ENCODE measurements at regions not wholly inside any gene's neighbourhood (a gene's known extent, or its start where the extent isn't known, plus 50 kb on each side); places are given as distances from the start of the nearest gene placed in this dataset.

GRCh38 chr20:10724449-10725173, 50.8 kb upstream of the JAG1 start:
- no peak overlapping the region for H3K4ac ChIP-seq (ENCODE audit: low read depth in 1 of 2, low read length in 2 of 2)
- no peak overlapping the region for H3K4me2 ChIP-seq (ENCODE audit: low read length, poor library complexity, severe bottlenecking)
- H2BK120ac ChIP-seq (ENCODE audit: low read depth, low read length) = no peak overlapping the region
- H3K27me3 ChIP-seq (ENCODE audit: control insufficient read depth in 1 of 2, insufficient read depth in 1 of 2, low read length in 2 of 2) = no peaks in the 10 kb centered on the region
- H2BK15ac ChIP-seq (ENCODE audit: low read depth, poor library complexity, severe bottlenecking) = no peak overlapping the region
- no peak overlapping the region for H4K91ac ChIP-seq (ENCODE audit: low read length)
- H3K23ac ChIP-seq (ENCODE audit: low read length in 2 of 2) = no peak overlapping the region
- no peaks in the 10 kb centered on the region for H3K36me3 ChIP-seq (ENCODE audit: control insufficient read depth in 1 of 2, insufficient read depth in 2 of 2, low read depth in 1 of 2, low read length in 2 of 2)
- no peak overlapping the region for H2BK12ac ChIP-seq (ENCODE audit: low read length in 2 of 2)
- no peak overlapping the region for H3K27ac ChIP-seq (ENCODE audit: low read length, poor library complexity, severe bottlenecking)
- WGBS = 97% methylated on average over 6 of the region's 6 CpGs
- no peak overlapping the region for H2BK5ac ChIP-seq (ENCODE audit: low read depth, low read length, poor library complexity, severe bottlenecking)
- H4K8ac ChIP-seq (ENCODE audit: low read length) = no peak overlapping the region
- no peak overlapping the region for H2AK5ac ChIP-seq (ENCODE audit: low read length, severe bottlenecking)
- no peak overlapping the region for H2AFZ ChIP-seq (ENCODE audit: low read depth, low read length)
- H3K9ac ChIP-seq (ENCODE audit: low read length) = no peak overlapping the region
- no peaks in the 10 kb centered on the region for H3K79me1 ChIP-seq (replicated peaks; ENCODE audit: low read length, poor library complexity, severe bottlenecking)
- no peak overlapping the region for H3K14ac ChIP-seq (ENCODE audit: low read length in 2 of 2)
- no peaks in the 10 kb centered on the region for H3K4me1 ChIP-seq (ENCODE audit: control insufficient read depth, insufficient read depth, low read depth, low read length)
- no peak for DNase-seq
- H3K4me3 ChIP-seq (ENCODE audit: insufficient read depth in 1 of 2, low read depth in 1 of 2, low read length in 2 of 2) = no peak overlapping the region
- no peaks in the 10 kb centered on the region for H3K9me3 ChIP-seq (ENCODE audit: control insufficient read depth, low read length)
- no peak overlapping the region for H3K18ac ChIP-seq (ENCODE audit: low read depth in 1 of 2, low read length in 2 of 2)

GRCh38 chr20:10728873-10729670, 55.3 kb upstream of the JAG1 start:
- H3K9me3 ChIP-seq (ENCODE audit: control insufficient read depth, low read length) = no peaks in the 10 kb centered on the region
- no peak overlapping the region for H2BK5ac ChIP-seq (ENCODE audit: low read depth, low read length, poor library complexity, severe bottlenecking)
- H3K79me1 ChIP-seq (replicated peaks; ENCODE audit: low read length, poor library complexity, severe bottlenecking) = no peaks in the 10 kb centered on the region
- H3K23ac ChIP-seq (ENCODE audit: low read length in 2 of 2) = no peak overlapping the region
- no peak for DNase-seq
- WGBS = 72% methylated on average over 6 of the region's 8 CpGs
- H2BK12ac ChIP-seq (ENCODE audit: low read length in 2 of 2) = no peak overlapping the region
- no peak overlapping the region for H4K8ac ChIP-seq (ENCODE audit: low read length)
- H3K4me2 ChIP-seq (ENCODE audit: low read length, poor library complexity, severe bottlenecking) = no peak overlapping the region
- no peaks in the 10 kb centered on the region for H3K36me3 ChIP-seq (ENCODE audit: control insufficient read depth in 1 of 2, insufficient read depth in 2 of 2, low read depth in 1 of 2, low read length in 2 of 2)
- no peak overlapping the region for H2BK15ac ChIP-seq (ENCODE audit: low read depth, poor library complexity, severe bottlenecking)
- no peak overlapping the region for H3K9ac ChIP-seq (ENCODE audit: low read length)
- no peak overlapping the region for H2BK120ac ChIP-seq (ENCODE audit: low read depth, low read length)
- H3K18ac ChIP-seq (ENCODE audit: low read depth in 1 of 2, low read length in 2 of 2) = no peak overlapping the region
- no peak overlapping the region for H2AFZ ChIP-seq (ENCODE audit: low read depth, low read length)
- no peak overlapping the region for H3K4me3 ChIP-seq (ENCODE audit: insufficient read depth in 1 of 2, low read depth in 1 of 2, low read length in 2 of 2)
- no peak overlapping the region for H2AK5ac ChIP-seq (ENCODE audit: low read length, severe bottlenecking)
- H3K27me3 ChIP-seq (ENCODE audit: control insufficient read depth in 1 of 2, insufficient read depth in 1 of 2, low read length in 2 of 2) = no peaks in the 10 kb centered on the region
- H4K91ac ChIP-seq (ENCODE audit: low read length) = no peak overlapping the region
- H3K4me1 ChIP-seq (ENCODE audit: control insufficient read depth, insufficient read depth, low read depth, low read length) = peaks cover 2% of the 10 kb centered on the region
- H3K4ac ChIP-seq (ENCODE audit: low read depth in 1 of 2, low read length in 2 of 2) = no peak overlapping the region
- no peak overlapping the region for H3K14ac ChIP-seq (ENCODE audit: low read length in 2 of 2)
- no peak overlapping the region for H3K27ac ChIP-seq (ENCODE audit: low read length, poor library complexity, severe bottlenecking)

GRCh38 chr20:10729785-10730184, 56.0 kb upstream of the JAG1 start:
- Histone ChIP-seq H3K23ac (ENCODE audit: low read length in 2 of 2) (no peak overlapping the region), H3K4me1 (ENCODE audit: control insufficient read depth, insufficient read depth, low read depth, low read length) (peaks cover 2% of the 10 kb centered on the region), H3K4me3 (ENCODE audit: insufficient read depth in 1 of 2, low read depth in 1 of 2, low read length in 2 of 2) (no peak overlapping the region), H3K18ac (ENCODE audit: low read depth in 1 of 2, low read length in 2 of 2) (no peak overlapping the region), H3K4ac (ENCODE audit: low read depth in 1 of 2, low read length in 2 of 2) (no peak overlapping the region), H2AFZ (ENCODE audit: low read depth, low read length) (no peak overlapping the region), H4K91ac (ENCODE audit: low read length) (no peak overlapping the region), H2BK15ac (ENCODE audit: low read depth, poor library complexity, severe bottlenecking) (no peak overlapping the region), H2AK5ac (ENCODE audit: low read length, severe bottlenecking) (no peak overlapping the region), H2BK5ac (ENCODE audit: low read depth, low read length, poor library complexity, severe bottlenecking) (no peak overlapping the region), H3K27ac (ENCODE audit: low read length, poor library complexity, severe bottlenecking) (no peak overlapping the region), H4K8ac (ENCODE audit: low read length) (no peak overlapping the region), H3K9me3 (ENCODE audit: control insufficient read depth, low read length) (no peaks in the 10 kb centered on the region), H3K27me3 (ENCODE audit: control insufficient read depth in 1 of 2, insufficient read depth in 1 of 2, low read length in 2 of 2) (no peaks in the 10 kb centered on the region), H2BK12ac (ENCODE audit: low read length in 2 of 2) (no peak overlapping the region), H2BK120ac (ENCODE audit: low read depth, low read length) (no peak overlapping the region), H3K9ac (ENCODE audit: low read length) (no peak overlapping the region), H3K4me2 (ENCODE audit: low read length, poor library complexity, severe bottlenecking) (no peak overlapping the region), H3K36me3 (ENCODE audit: control insufficient read depth in 1 of 2, insufficient read depth in 2 of 2, low read depth in 1 of 2, low read length in 2 of 2) (no peaks in the 10 kb centered on the region), H3K79me1 (replicated peaks; ENCODE audit: low read length, poor library complexity, severe bottlenecking) (no peaks in the 10 kb centered on the region), H3K14ac (ENCODE audit: low read length in 2 of 2) (no peak overlapping the region)
- no peak for DNase-seq

DNA sequence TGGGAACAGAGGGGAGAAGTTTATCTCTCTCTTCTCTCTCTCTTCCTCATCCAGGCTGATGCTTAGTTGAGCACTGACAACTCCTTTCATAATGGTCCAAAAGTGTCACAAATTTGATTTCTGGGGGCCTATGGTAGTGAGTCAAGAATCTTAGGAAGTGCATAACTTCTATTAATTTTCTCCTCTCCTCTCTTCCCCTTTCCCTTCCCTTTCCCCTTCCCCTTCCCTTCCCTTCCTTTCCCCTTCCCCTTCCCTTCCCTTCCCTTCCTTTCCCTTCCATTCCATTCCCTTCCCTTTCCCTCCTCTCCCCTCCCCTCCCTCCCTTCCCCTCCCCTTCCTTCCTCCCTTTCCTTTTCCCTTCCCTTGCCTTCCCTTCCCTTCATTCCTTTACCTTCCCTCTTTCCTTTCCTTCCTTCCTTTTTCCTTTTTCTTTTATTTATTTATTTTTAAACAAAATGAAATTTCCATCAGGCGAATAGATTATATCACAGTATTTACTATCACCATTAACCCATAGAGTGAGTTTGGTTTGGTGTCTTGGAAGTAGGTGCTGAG, 56.9 kb upstream of the JAG1 start:
- no peak overlapping the region for H4K8ac ChIP-seq (ENCODE audit: low read length)
- H3K4ac ChIP-seq (ENCODE audit: low read depth in 1 of 2, low read length in 2 of 2) = no peak overlapping the region
- WGBS = no CpG with 5 or more reads among the region's 1 CpG
- H2AK5ac ChIP-seq (ENCODE audit: low read length, severe bottlenecking) = no peak overlapping the region
- no peaks in the 10 kb centered on the region for H3K79me1 ChIP-seq (replicated peaks; ENCODE audit: low read length, poor library complexity, severe bottlenecking)
- no peak overlapping the region for H2BK12ac ChIP-seq (ENCODE audit: low read length in 2 of 2)
- no peak overlapping the region for H4K91ac ChIP-seq (ENCODE audit: low read length)
- no peak overlapping the region for H2BK5ac ChIP-seq (ENCODE audit: low read depth, low read length, poor library complexity, severe bottlenecking)
- H3K9me3 ChIP-seq (ENCODE audit: control insufficient read depth, low read length) = no peaks in the 10 kb centered on the region
- no peak overlapping the region for H2BK120ac ChIP-seq (ENCODE audit: low read depth, low read length)
- H3K4me3 ChIP-seq (ENCODE audit: insufficient read depth in 1 of 2, low read depth in 1 of 2, low read length in 2 of 2) = no peak overlapping the region
- H3K27me3 ChIP-seq (ENCODE audit: control insufficient read depth in 1 of 2, insufficient read depth in 1 of 2, low read length in 2 of 2) = no peaks in the 10 kb centered on the region
- no peak overlapping the region for H3K14ac ChIP-seq (ENCODE audit: low read length in 2 of 2)
- H3K4me1 ChIP-seq (ENCODE audit: control insufficient read depth, insufficient read depth, low read depth, low read length) = peaks cover 2% of the 10 kb centered on the region
- H2BK15ac ChIP-seq (ENCODE audit: low read depth, poor library complexity, severe bottlenecking) = no peak overlapping the region
- H3K18ac ChIP-seq (ENCODE audit: low read depth in 1 of 2, low read length in 2 of 2) = no peak overlapping the region
- no peak overlapping the region for H3K9ac ChIP-seq (ENCODE audit: low read length)
- H3K4me2 ChIP-seq (ENCODE audit: low read length, poor library complexity, severe bottlenecking) = no peak overlapping the region
- DNase-seq = no peak
- no peak overlapping the region for H3K27ac ChIP-seq (ENCODE audit: low read length, poor library complexity, severe bottlenecking)
- no peak overlapping the region for H3K23ac ChIP-seq (ENCODE audit: low read length in 2 of 2)
- H3K36me3 ChIP-seq (ENCODE audit: control insufficient read depth in 1 of 2, insufficient read depth in 2 of 2, low read depth in 1 of 2, low read length in 2 of 2) = no peaks in the 10 kb centered on the region
- H2AFZ ChIP-seq (ENCODE audit: low read depth, low read length) = no peak overlapping the region

Data from mesenchymal stem cell (in vitro differentiated cells and primary cell).